KBM-7 (cell line): ENCODE measurements at regions not wholly inside any gene's neighbourhood (a gene's known extent, or its start where the extent isn't known, plus 50 kb on each side); places are given as distances from the start of the nearest gene placed in this dataset.
"Not testable (repeated sequence)": the region's sequence is repeated elsewhere in the genome, so short reads cannot be mapped to it uniquely, and the experiment has no call there.

ENCODE experiments used
- DNase-seq: peaks from one replicate; pipeline ENCODE4 v3.0.0-alpha.2; 2015
- in situ Hi-C: fragments of 300-500 bp; cut with MboI; formaldehyde crosslinking; loops from 2 replicates; pipeline ENCODE4 v1.14.3; 2020; ENCODE audit warnings: low sequenced_read_pairs, low pct_unique_long_range_greater_than_20kb, mixed read lengths

- in situ Hi-C loops, result no loop called here
These were observed 203.1 kb upstream of the NDST3 start for GRCh38 chr4:117831060-117831683.

DNA sequence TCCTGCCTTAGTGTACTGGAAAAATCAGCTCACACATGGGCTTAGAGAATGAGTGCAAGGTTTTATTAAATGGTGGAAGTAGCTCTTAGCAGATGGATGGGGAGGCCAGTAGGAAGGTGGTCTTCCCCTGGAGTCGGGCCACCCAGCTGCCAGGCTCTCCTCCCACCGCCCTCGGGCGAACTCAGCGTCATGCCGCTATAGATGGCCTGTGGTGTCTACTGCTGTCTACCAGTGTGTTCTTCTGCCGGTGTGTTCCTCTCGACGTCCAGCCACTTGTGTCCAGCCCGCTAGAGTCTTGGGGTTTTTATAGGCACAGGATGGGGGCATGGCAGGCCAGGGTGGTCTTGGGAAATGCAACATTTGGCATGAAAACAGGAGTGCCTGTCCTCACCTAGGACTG lies 198.7 kb upstream of the NDST3 start:
- in situ Hi-C loops, result no loop called here
- no peak for DNase-seq

More at GRCh38 chr4:117831060-117831683, 203.1 kb upstream of the NDST3 start:
- DNase-seq, result no peak

DNA sequence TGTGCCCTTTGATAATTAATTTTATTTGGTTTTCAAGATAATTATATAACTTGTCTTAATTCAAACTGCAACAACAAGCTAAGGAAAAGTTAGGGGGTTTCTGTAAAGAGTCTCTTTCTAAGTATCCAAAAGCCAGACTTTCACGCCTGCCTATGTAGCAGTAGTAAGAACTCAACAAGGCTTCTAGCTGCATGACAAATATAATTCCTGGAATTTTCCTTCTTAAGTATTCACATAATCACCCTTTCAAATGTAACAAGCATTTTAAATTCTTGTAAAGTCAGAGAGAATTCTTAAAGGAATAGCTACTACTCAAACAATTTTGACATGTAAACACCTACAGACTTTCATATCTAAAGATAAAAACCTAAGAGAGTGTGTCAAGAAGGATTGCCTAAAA lies 189.7 kb upstream of the NDST3 start:
- in situ Hi-C loops, result no loop called here
- no peak for DNase-seq

DNA sequence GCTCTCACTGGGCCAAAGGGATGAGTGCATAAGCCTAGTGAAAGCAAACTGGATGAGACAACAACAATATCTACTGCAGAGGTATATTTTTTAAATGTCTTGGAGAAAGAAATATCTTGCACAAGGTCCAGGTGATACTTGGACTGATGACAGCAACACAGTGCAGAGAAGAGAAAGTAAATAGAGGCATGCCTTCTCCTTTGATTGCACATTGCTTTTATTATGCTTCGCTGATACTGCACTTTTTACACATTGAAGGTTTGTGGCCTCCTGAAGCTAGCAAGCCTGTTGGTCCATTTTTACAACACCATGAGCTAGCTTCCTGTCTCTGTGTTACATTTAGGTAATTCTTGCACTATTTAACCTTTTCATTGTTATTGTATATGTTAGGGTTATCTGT lies 189.0 kb upstream of the NDST3 start:
- DNase-seq, result no peak
- in situ Hi-C loops, result no loop called here

GRCh38 chr4:117847849-117848248 lies 186.4 kb upstream of the NDST3 start:
- DNase-seq, result no peak
- in situ Hi-C loops, result no loop called here

DNA sequence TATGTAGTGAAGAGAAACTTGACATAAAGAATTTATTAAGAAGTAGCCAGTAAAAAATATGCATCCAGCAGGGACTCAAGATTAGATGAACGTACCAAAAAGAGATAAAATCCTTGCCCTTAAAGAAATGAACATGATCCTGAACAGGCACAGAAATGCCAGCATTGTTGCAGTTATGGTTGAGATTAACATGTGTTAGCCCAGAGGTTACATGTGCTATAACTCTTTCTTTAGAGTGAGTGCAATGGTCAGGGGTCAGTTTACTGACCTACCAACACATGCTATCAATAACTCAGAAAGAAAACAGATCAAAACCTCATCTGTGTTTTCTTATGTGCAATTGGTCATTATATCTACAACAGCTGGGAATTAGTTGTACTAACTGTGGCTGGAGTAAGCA lies 166.1 kb upstream of the NDST3 start:
- in situ Hi-C loops, result no loop called here
- no peak for DNase-seq

- in situ Hi-C loops, result no loop called here
- no peak for DNase-seq
These were observed 160.5 kb upstream of the NDST3 start for GRCh38 chr4:117873779-117874178.

- in situ Hi-C loops, result no loop called here
These were observed 160.1 kb upstream of the NDST3 start for GRCh38 chr4:117874216-117874615.

DNA sequence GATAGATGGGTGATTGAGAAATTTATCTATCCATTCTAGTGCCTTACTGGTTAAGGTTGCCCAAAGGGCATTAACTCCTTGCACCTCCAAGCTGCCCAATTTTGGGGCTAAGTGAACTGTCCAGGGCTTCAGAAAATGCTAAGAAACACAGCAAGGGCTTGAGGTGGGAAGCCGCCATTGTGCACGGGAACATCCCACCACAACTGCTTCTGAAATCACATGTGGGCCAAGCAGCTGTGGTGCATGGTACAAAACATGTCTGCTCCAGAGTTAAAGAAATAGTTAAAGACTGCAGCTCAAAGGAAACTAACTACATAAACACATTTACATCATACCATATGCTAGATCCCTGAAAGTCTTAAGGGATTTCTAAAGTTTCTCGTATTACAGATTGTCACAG lies 144.3 kb upstream of the NDST3 start:
- in situ Hi-C loops, result no loop called here
- no peak for DNase-seq

More at GRCh38 chr4:117874216-117874615, 160.1 kb upstream of the NDST3 start:
- DNase-seq, result no peak

GRCh38 chr4:117893207-117893606 lies 141.1 kb upstream of the NDST3 start:
- in situ Hi-C loops, result no loop called here
- no peak for DNase-seq

DNA sequence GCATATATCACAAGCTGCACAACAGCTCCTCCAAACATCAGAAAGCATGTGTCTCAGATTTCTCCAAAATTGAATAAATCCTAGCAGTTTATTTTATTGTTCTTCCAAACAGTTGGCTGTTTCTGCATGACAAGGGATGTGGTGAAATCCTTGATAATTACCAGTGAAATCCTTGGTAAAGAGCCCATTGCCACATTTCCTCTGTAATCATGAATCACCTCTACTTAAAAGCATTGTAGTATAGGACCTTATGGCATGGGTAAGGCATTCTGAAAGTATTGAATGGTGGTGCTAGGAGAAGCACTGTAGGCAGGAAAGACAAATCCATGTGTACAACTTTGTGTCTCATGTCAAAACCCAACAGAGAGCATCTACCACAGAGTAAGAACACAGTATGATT lies 135.8 kb upstream of the NDST3 start:
- no peak for DNase-seq
- in situ Hi-C loops, result no loop called here

- in situ Hi-C loops, result no loop called here
- DNase-seq, result no peak
These were observed 133.5 kb upstream of the NDST3 start for GRCh38 chr4:117900832-117901231.

- in situ Hi-C loops, result no loop called here
- DNase-seq, result no peak
These were observed 126.6 kb upstream of the NDST3 start for GRCh38 chr4:117907646-117908045.

GRCh38 chr4:117908306-117909207 lies 125.7 kb upstream of the NDST3 start:
- no peak for DNase-seq
- in situ Hi-C loops, result no loop called here

- in situ Hi-C loops, result no loop called here
- DNase-seq, result no peak
These were observed 117.6 kb upstream of the NDST3 start for GRCh38 chr4:117916728-117917127.

GRCh38 chr4:117922311-117922710 lies 112.0 kb upstream of the NDST3 start:
- DNase-seq, in situ Hi-C loops: not testable (repeated sequence)

GRCh38 chr4:117927823-117928222 lies 106.5 kb upstream of the NDST3 start:
- DNase-seq, in situ Hi-C loops: not testable (repeated sequence)

DNA sequence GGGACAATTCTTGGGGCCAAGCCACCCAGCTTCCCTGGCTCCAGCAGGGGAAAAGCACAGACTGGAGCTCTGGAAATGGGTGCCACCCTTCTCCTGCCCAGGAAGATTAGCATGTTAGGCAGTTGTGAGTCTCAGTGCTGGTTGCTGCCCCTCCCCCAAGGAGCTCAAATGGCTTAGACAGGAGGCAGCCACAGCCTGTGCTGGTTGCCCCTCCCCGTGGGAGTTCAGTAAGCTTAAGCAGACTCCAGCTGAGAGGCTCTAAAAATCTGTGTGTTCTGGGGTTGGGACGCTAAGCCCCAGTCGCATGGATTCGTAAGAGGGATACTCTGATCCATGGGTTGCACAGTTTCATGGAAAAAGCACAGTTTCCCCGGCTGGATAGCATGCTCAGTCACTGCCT lies 92.7 kb upstream of the NDST3 start:
- in situ Hi-C loops, result no loop called here
- no peak for DNase-seq

DNA sequence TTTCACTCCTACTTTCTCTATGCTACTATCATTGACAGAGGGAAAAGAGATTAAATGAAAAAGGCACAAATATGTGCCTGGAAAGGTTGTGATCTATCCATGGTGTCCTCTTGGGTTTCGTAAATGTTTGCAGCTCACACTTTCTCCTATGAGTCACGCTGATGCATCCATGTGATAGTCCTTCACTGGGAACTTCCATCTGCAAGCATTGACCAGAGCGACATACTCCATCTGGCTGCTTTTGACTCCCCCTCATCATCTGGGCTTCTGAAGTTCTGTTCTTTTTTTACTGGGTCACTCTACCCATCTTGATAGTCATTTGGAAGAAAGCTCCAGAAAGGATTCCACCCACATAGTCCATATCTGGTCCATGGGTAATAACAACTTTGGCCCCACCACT lies 84.7 kb upstream of the NDST3 start:
- in situ Hi-C loops, result no loop called here
- no peak for DNase-seq

- in situ Hi-C loops, result no loop called here
- no peak for DNase-seq
These were observed 76.7 kb upstream of the NDST3 start for GRCh38 chr4:117957571-117957970.

- in situ Hi-C loops, result no loop called here
- no peak for DNase-seq
These were observed 68.7 kb upstream of the NDST3 start for GRCh38 chr4:117965622-117966021.
